ENCODE measurements at regions not wholly inside any gene's neighbourhood (a gene's known extent, or its start where the extent isn't known, plus 50 kb on each side); places are given as distances from the start of the nearest gene placed in this dataset.

GRCh38 chr12:78384541-78384940 is 480.0 kb upstream of the SYT1 start:
- TF ChIP-seq CTCF (IDR thresholded peaks at IDR 0.05) = no peak
- no peak for TF ChIP-seq POLR2A (IDR thresholded peaks at IDR 0.05)
